RPMI7951 (cell line): ENCODE measurements at regions not wholly inside any gene's neighbourhood (a gene's known extent, or its start where the extent isn't known, plus 50 kb on each side); places are given as distances from the start of the nearest gene placed in this dataset.
"Not testable (repeated sequence)": the region's sequence is repeated elsewhere in the genome, so short reads cannot be mapped to it uniquely, and the experiment has no call there.

Experiments used
- DNase-seq: peaks from one replicate; pipeline ENCODE4 v3.0.0-alpha.2; 2012; ENCODE audit warnings: low read depth

- no peak for DNase-seq
Measured at GRCh38 chr2:78814331-78814986, 211.0 kb upstream of the REG3G start.

DNA sequence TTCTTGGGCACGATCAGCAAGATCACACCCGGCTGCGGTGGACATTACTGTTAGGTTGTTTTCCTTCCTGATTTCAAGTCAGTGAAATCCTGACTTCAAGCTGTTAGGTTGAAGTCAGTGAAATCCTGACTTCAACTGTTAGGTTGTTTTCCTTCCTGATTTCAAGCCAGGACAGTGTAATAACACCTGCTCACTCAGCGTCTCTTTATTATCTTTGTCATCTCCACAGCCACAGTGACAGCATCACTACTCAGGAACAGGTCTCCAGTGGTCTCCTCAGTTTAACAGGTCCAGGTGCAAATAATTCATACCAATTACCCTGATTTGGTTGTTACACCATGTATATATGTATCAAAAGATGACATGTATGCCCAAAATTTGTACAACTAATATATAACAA, 208.1 kb upstream of the REG3G start:
- no peak for DNase-seq

- DNase-seq = no peak
Measured at GRCh38 chr2:78832481-78832880, 193.0 kb upstream of the REG3G start.

- DNase-seq = no peak
Measured at GRCh38 chr2:78839259-78839658, 186.2 kb upstream of the REG3G start.

DNA sequence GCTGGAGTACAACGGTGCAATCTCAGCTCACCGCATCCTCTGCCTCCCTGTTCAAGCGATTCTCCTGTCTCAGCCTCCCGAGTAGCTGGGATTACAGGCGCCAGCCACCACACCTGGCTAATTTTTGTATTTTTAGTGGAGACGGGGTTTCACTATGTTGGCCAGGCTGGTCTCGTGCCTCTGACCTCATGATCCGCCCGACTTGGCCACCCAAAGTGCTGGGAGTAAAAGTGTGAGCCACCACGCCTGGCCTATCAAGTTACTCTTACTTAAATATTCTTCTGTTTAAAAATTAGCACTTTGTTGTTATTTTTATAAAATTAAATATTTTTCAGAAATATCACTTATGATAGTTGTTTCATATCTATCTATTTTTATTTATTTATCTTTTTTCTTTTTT, 185.2 kb upstream of the REG3G start:
- not testable (repeated sequence) for DNase-seq

DNA sequence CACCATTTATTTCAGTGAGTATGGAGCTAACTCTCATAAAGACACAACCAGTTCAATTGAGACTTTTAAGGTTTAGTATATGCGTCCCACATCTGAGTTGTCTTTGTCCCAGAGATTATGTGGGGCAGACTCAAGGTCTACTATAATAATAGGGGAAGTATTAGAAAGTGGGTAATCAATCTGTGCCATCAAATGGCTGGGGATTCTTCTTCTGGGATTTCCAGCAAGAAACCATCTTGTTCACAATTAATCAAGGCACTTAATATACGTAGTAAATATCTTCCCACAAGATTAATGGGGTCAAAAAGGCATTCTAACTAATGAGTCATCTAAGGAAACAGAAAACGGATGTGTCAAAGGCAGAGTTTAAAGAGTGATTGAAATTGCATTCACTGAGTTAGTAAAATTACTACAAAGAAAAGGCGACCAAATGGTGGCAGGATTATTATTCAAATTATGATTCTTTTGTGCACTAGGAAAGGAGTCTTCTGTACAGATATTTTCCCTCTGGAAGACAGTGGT, 179.8 kb upstream of the REG3G start:
- no peak for DNase-seq

GRCh38 chr2:78861546-78861945, 164.0 kb upstream of the REG3G start:
- no peak for DNase-seq

DNA sequence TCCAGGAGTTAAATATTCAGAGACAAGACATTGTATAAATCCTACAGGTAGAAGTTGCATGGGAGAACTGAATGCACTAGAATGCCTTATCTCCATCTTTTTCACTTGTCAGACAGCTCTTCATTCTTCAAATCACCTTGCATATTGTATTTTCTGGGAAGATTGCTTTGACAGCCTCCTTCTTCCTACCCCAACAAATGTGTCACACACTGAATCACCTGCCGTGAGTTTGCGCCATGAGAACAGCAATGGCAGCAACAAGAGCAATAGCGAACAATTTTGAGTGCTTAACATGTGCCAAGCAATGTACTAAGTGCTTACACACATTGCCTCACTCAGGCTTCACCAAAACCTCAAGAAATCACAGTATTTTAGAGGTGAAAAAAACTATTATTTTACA, 161.3 kb upstream of the REG3G start:
- DNase-seq = no peak

- no peak for DNase-seq
Measured at GRCh38 chr2:78865667-78866066, 159.8 kb upstream of the REG3G start.

DNA sequence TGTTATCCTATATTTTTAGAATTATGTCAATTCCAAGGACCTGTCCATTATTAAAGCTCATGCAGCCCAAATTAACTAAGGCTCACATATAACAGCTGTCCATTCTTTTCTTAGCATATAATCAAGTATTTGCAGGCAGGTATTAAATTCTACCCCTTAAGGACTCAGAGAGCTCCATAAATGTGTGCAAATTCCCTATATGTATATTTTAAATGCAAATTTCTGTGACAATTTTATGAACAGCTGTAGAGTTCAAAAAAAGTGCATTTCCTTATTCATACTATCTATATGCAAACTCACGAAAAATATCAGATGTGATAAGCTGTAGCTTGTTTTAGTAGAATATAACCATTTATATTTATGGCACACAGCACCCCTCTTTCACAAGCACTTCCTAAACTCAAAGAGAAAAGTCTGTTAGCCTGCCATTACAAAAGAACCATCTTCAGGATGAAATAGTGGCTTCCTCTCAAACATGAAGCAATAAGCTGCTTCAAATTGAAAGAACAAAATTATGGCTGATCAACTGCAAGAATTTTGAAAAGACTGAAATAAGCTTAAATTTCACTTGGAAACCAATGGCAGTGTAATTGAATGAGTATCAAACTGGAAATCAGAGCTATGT, 155.0 kb upstream of the REG3G start:
- no peak for DNase-seq

- DNase-seq = no peak
Measured at GRCh38 chr2:78873526-78873925, 152.0 kb upstream of the REG3G start.

- no peak for DNase-seq
Measured at GRCh38 chr2:78876316-78876688, 149.2 kb upstream of the REG3G start.

- DNase-seq = no peak
Measured at GRCh38 chr2:78887446-78887845, 138.1 kb upstream of the REG3G start.

DNA sequence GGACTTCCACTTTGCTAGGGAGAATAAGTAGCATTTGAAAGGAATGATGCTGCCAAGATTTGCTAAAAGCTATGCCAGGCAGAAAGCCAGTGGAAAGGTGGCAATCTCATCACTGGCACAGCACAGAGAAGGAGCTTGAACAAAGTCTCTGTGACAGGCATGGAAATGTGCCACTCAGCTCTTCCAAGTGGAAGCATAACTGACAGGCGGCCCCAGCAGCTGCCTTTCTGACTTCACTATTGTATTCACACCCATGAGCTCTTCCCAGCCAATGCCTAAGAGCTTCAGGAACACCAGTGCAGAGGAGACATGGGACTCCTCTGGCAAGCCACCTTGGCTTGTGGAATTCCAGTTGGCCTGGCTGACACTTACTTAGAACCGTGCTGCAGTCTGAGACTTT, 134.6 kb upstream of the REG3G start:
- no peak for DNase-seq

- no peak for DNase-seq
Measured at GRCh38 chr2:78892295-78892694, 133.2 kb upstream of the REG3G start.

DNA sequence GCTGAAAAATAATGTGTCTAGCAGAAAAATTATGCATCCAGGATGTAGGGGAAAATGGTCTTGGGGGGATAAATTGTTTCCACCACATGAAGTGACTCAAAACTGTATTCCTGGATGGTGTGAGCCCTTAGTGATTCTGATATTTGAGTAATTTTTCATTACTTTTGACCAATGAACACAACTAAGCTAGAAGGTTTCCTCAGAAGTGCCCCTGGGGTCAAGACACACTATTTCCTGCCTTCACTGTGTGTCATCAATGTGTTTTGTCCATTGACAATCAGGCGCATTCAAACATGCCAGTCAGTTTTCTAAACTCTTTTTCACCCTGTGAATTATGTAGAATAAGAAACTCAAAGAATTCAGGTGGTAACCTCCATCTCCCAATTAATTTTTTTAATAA, 130.5 kb upstream of the REG3G start:
- DNase-seq = no peak

- DNase-seq = no peak
Measured at GRCh38 chr2:78896536-78896935, 129.0 kb upstream of the REG3G start.

- DNase-seq = no peak
Measured at GRCh38 chr2:78907089-78907488, 118.4 kb upstream of the REG3G start.

DNA sequence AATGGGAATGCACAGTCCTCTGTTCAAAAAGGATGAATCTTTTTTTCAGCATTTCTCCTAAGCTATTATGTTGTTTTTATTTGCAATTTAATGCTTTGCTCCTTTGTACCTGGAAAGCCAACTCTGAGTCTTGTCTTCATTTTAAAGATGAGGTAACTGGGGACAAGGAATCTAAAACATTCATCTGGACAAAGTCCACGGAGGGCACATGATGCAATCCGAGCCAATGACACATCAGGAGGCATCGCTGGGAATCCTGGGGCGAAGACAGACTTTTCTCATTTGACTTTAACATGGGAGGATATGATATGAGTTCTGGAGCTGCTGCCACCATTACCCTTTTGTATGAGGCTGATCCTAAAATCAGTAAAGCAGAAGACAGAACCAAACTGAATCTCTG, 116.5 kb upstream of the REG3G start:
- no peak for DNase-seq

DNA sequence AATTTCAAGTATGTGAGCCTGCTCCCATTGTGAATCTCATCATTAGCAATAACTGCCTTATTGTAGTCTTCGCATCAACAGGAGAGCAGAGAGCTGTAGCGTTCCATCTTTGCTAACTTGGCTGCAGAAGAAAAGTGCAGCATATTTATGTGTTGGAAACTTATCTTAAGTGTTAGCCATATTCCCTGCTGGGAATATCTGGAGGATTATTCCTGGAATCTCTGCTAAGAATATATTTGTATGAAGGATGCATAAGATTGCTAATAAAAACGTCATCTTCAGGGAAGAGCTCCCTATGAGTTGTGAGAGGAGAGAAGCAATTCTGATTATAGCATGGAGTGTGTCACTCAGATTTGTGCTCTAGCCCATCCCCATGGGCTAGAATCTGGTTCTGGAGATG, 115.1 kb upstream of the REG3G start:
- DNase-seq = no peak

DNA sequence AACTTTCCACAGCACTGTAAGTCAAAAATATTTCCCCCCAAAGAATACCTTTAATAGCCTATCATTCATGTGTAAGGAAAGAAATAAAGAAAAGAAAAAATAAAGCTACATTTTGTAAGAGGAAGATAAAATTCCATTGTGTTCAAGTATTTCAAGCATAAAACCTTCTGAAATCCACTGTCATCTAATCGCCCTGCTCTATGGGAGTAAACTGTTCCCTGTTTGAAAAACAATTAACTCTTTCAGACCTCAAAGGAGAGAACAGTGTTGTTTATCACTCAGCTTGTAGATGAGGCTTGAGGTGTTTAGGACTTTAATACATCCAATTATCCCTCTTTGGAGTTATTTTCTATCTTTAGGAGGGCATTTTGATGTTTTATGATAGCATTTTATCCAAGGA, 112.2 kb upstream of the REG3G start:
- no peak for DNase-seq

DNA sequence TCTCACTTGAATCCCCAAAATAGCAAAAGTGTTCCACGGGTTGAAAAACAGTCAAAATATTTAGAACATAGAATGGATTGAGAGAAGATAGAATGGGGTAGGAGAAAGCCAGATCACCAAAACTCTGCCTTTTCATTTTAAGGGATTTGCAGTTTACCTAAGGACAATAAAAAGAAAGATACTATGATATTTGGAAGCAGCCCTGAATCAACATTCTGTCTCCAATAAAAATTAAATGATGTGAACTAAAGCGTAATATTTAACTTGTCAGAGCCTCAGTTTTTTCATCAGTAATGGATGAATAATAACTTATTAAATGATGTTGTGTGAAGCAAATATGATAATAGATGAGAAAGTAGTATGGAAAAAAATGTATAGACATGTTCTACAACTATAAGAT, 100.2 kb upstream of the REG3G start:
- DNase-seq = no peak

GRCh38 chr2:78928502-78928901, 97.0 kb upstream of the REG3G start:
- no peak for DNase-seq

- DNase-seq = no peak
Measured at GRCh38 chr2:78940998-78941397, 84.5 kb upstream of the REG3G start.
